HG02678 (cell line): ENCODE measurements at regions not wholly inside any gene's neighbourhood (a gene's known extent, or its start where the extent isn't known, plus 50 kb on each side); places are given as distances from the start of the nearest gene placed in this dataset.
"Not testable (repeated sequence)": the region's sequence is repeated elsewhere in the genome, so short reads cannot be mapped to it uniquely, and the experiment has no call there.

Experiments
- ATAC-seq: cut with Tn5 transposase; IDR thresholded peaks from one replicate; pipeline ENCODE4 v1.9.1; 2021; ENCODE audit warnings: mild to moderate bottlenecking, moderate library complexity; ENCODE audit not compliant: unreplicated experiment

GRCh38 chr13:33340631-33341030 is 55.1 kb upstream of the STARD13 start:
- no peak for ATAC-seq

- ATAC-seq: no peak
Measured at GRCh38 chr13:33341861-33342452, 56.4 kb upstream of the STARD13 start.

GRCh38 chr13:33345842-33346241 is 60.3 kb upstream of the STARD13 start:
- ATAC-seq: no peak

- ATAC-seq: no peak
Measured at GRCh38 chr13:33347861-33348260, 62.3 kb upstream of the STARD13 start.

- no peak for ATAC-seq
Measured at GRCh38 chr13:33348366-33348765, 62.8 kb upstream of the STARD13 start.

- no peak for ATAC-seq
Measured at GRCh38 chr13:33349288-33349985, 63.9 kb upstream of the STARD13 start.

- ATAC-seq: no peak
Measured at GRCh38 chr13:33349986-33350826, 64.7 kb upstream of the STARD13 start.

GRCh38 chr13:33351319-33351718 is 65.8 kb upstream of the STARD13 start:
- ATAC-seq: no peak

GRCh38 chr13:33352041-33352440 is 66.5 kb upstream of the STARD13 start:
- ATAC-seq: no peak

GRCh38 chr13:33352526-33352925 is 67.0 kb upstream of the STARD13 start:
- no peak for ATAC-seq

GRCh38 chr13:33353210-33353609 is 67.7 kb upstream of the STARD13 start:
- ATAC-seq: peak; percentile 67

GRCh38 chr13:33353646-33354045 is 68.1 kb upstream of the STARD13 start:
- no peak for ATAC-seq

GRCh38 chr13:33355201-33355895 is 69.8 kb upstream of the STARD13 start:
- ATAC-seq: no peak

- not testable (repeated sequence) for ATAC-seq
Measured at GRCh38 chr13:33358076-33358475, 72.5 kb upstream of the STARD13 start.

GRCh38 chr13:33362986-33363727 is 77.6 kb upstream of the STARD13 start:
- ATAC-seq: no peak

- ATAC-seq: no peak
Measured at GRCh38 chr13:33364192-33364591, 78.6 kb upstream of the STARD13 start.

GRCh38 chr13:33366469-33367062 is 81.0 kb upstream of the STARD13 start:
- no peak for ATAC-seq

GRCh38 chr13:33367171-33367895 is 81.8 kb upstream of the STARD13 start:
- no peak for ATAC-seq

- ATAC-seq: peak; percentile 63
Measured at GRCh38 chr13:33367926-33368325, 82.4 kb upstream of the STARD13 start.
